HCT116 (cell line): ENCODE measurements at regions not wholly inside any gene's neighbourhood (a gene's known extent, or its start where the extent isn't known, plus 50 kb on each side); places are given as distances from the start of the nearest gene placed in this dataset.

Source experiments
- ATAC-seq: fragments of 200-7000 bp; cut with Tn5 transposase; 2 replicates; pipeline ENCODE4 v1.9.1; 2020; ENCODE audit warnings: mild to moderate bottlenecking, moderate library complexity
- BruUV-seq: library from RNA; stranded (reverse); fragments of 400-500 nt; replicated peaks from 2 replicates; lab custom pipeline; 2021; lab: Mats Ljungman, UMichigan
- CTCF ChIA-PET: fragments of 300-600 bp; sonication (Branson Sonifier 250); formaldehyde crosslinking; loops from one replicate; lab custom pipeline; 2021; ENCODE audit warnings: antibody characterized with exemption; lab: Charles Lee
- POLR2A ChIA-PET: fragments of 300-600, 350-600 bp; sonication (Branson Sonifier 250); formaldehyde crosslinking; loops from one replicate; lab custom pipeline; 2021; ENCODE audit warnings: antibody characterized with exemption; lab: Charles Lee
- RAD21 ChIA-PET, 2 experiments: fragments of 300-600 bp; sonication (Branson Sonifier 250); formaldehyde crosslinking; loops; one replicate each; lab custom pipeline; 2023; ENCODE audit warnings: low total read pairs in 2 of 2; ENCODE audit not compliant: uncharacterized antibody in 2 of 2, unreplicated experiment in 2 of 2, low non-redundant PET in 1 of 2; lab: Charles Lee
- DNase-seq: peaks from one replicate; pipeline ENCODE4 v3.0.0-alpha.2; 2010; ENCODE audit warnings: low read depth, low spot score
- H2AFZ ChIP-seq: fragments of 200-600 bp; shearing (Covaris generic), sonication (generic); 2 replicates; pipeline ENCODE4 v1.6.1; 2017; ENCODE audit warnings: low read depth, mixed run types, mixed read lengths, antibody characterized with exemption, low read length; ENCODE audit not compliant: poor library complexity, severe bottlenecking
- H3K27ac ChIP-seq: 2 replicates; pipeline ENCODE4 v1.5.1; 2012; ENCODE audit warnings: low read depth, low read length
- H3K27me3 ChIP-seq: fragments of 200-600 bp; sonication (generic); 2 replicates; pipeline ENCODE4 v1.6.1; 2016; ENCODE audit warnings: mixed run types, low read length, mixed read lengths; ENCODE audit not compliant: insufficient read depth
- H3K36me3 ChIP-seq, 2 experiments: fragments of 200-500 bp in 1 of 2; fragments of 200-600 bp in 1 of 2; sonication (Bioruptor generic) in 1 of 2; sonication (generic) in 1 of 2; 2 replicates each; pipeline versions ENCODE4 v1.5.1 to v1.6.1; 2014 to 2016; ENCODE audit warnings: low read length in 2 of 2, inconsistent platforms in 1 of 2, mixed read lengths in 1 of 2, mixed run types in 1 of 2; ENCODE audit not compliant: insufficient read depth in 2 of 2, control insufficient read depth in 1 of 2
- H3K4me1 ChIP-seq, 2 experiments: fragments of 200-600 bp in 1 of 2; sonication (generic) in 1 of 2; 2 replicates each; pipeline versions ENCODE4 v1.5.1 to v1.6.1; 2012 to 2017; ENCODE audit warnings: low read length in 2 of 2, inconsistent platforms in 1 of 2, mild to moderate bottlenecking in 1 of 2, mixed read lengths in 1 of 2, mixed run types in 1 of 2, moderate library complexity in 1 of 2; ENCODE audit not compliant: insufficient read depth in 2 of 2, control insufficient read depth in 1 of 2
- H3K4me2 ChIP-seq: fragments of 200-600 bp; sonication (generic); 2 replicates; pipeline ENCODE4 v1.6.1; 2017; ENCODE audit warnings: mixed run types, low read length, mixed read lengths
- H3K4me3 ChIP-seq, 2 experiments: fragments of 200-600 bp in 1 of 2; sonication (generic) in 1 of 2; replicated peaks in 1 of 2; 2 replicates each; pipeline ENCODE4 v1.5.1; 2011 to 2016; ENCODE audit warnings: low read length in 2 of 2, control low read depth in 1 of 2, low read depth in 1 of 2, mild to moderate bottlenecking in 1 of 2, mixed read lengths in 1 of 2, mixed run types in 1 of 2
- H3K79me2 ChIP-seq: fragments of 200-600 bp; sonication (generic); 2 replicates; pipeline ENCODE4 v1.6.1; 2017; ENCODE audit warnings: mild to moderate bottlenecking, mixed run types, low read length, moderate library complexity, mixed read lengths; ENCODE audit not compliant: insufficient read depth
- H3K9ac ChIP-seq: fragments of 200-600 bp; sonication (generic); 2 replicates; pipeline ENCODE4 v1.6.1; 2016; ENCODE audit warnings: low read length, mixed read lengths
- H3K9me2 ChIP-seq: fragments of 200-600 bp; sonication (generic), shearing (Covaris generic); 2 replicates; pipeline ENCODE4 v1.6.1; 2017; ENCODE audit warnings: mixed run types, mild to moderate bottlenecking, moderate library complexity; ENCODE audit not compliant: insufficient read depth
- H3K9me3 ChIP-seq, 2 experiments: fragments of 200-500 bp in 1 of 2; fragments of 200-600 bp in 1 of 2; sonication (Bioruptor generic) in 1 of 2; sonication (generic) in 1 of 2; 2 replicates each; pipeline ENCODE4 v1.6.1; 2014 to 2017; ENCODE audit warnings: low read length in 2 of 2, mixed read lengths in 2 of 2, inconsistent platforms in 1 of 2, low read depth in 1 of 2, mild to moderate bottlenecking in 1 of 2, mixed run types in 1 of 2, moderate library complexity in 1 of 2; ENCODE audit not compliant: control insufficient read depth in 1 of 2, insufficient read depth in 1 of 2
- H4K20me1 ChIP-seq: fragments of 200-600 bp; sonication (generic), shearing (Covaris generic); 2 replicates; pipeline ENCODE4 v1.6.1; 2017; ENCODE audit warnings: mixed run types, mild to moderate bottlenecking, moderate library complexity; ENCODE audit not compliant: insufficient read depth
- CBX3 ChIP-seq: IDR thresholded peaks from 2 replicates; pipeline ENCODE4 v1.6.1; 2012; ENCODE audit warnings: low read depth
- CTCF ChIP-seq, 3 experiments: fragments of 200-600 bp in 1 of 3; sonication (generic) in 1 of 3; IDR thresholded peaks in 2 of 3; conservative IDR thresholded peaks in 1 of 3; 2 replicates each; pipeline ENCODE4 v1.5.1; 2012 to 2017; ENCODE audit warnings: low read depth in 2 of 3, low read length in 2 of 3, antibody characterized with exemption in 1 of 3, borderline replicate concordance in 1 of 3, control low read depth in 1 of 3, mild to moderate bottlenecking in 1 of 3, mixed read lengths in 1 of 3, mixed run types in 1 of 3, moderate library complexity in 1 of 3; ENCODE audit not compliant: insufficient read depth in 1 of 3
- ELF1 ChIP-seq: IDR thresholded peaks from 2 replicates; pipeline ENCODE4 v1.6.1; 2012; ENCODE audit warnings: low read depth, borderline replicate concordance
- EZH2phosphoT487 ChIP-seq: fragments of 200-600 bp; IDR thresholded peaks from 2 replicates; pipeline ENCODE4 v1.6.1; 2018; ENCODE audit warnings: antibody characterized with exemption, borderline replicate concordance
- FOSL1 ChIP-seq: IDR thresholded peaks from 2 replicates; pipeline ENCODE4 v1.6.1; 2012; ENCODE audit warnings: low read depth
- JUND ChIP-seq: IDR thresholded peaks from 2 replicates; pipeline ENCODE4 v1.6.1; 2012
- MAX ChIP-seq: IDR thresholded peaks from 2 replicates; pipeline ENCODE4 v1.6.1; 2012
- POLR2A ChIP-seq: IDR thresholded peaks from 2 replicates; pipeline ENCODE4 v1.7.0; 2011; ENCODE audit warnings: borderline replicate concordance; ENCODE audit not compliant: insufficient read depth, insufficient read length; ENCODE audit errors: extremely low read depth
- POLR2AphosphoS5 ChIP-seq: IDR thresholded peaks from 2 replicates; pipeline ENCODE4 v1.6.1; 2011; ENCODE audit warnings: mild to moderate bottlenecking, low read depth, low read length, moderate library complexity
- RAD21 ChIP-seq: IDR thresholded peaks from 2 replicates; pipeline ENCODE4 v1.6.1; 2012; ENCODE audit warnings: low read depth, mild to moderate bottlenecking
- YY1 ChIP-seq: IDR thresholded peaks from 2 replicates; pipeline ENCODE4 v1.6.1; 2011; ENCODE audit warnings: low read length, low read depth, moderate library complexity, mild to moderate bottlenecking; ENCODE audit not compliant: insufficient replicate concordance; ENCODE audit errors: extremely low read depth
- ZBTB33 ChIP-seq: IDR thresholded peaks from 2 replicates; pipeline ENCODE4 v1.6.1; 2011; ENCODE audit warnings: mild to moderate bottlenecking, low read length, moderate library complexity; ENCODE audit not compliant: insufficient replicate concordance; ENCODE audit errors: extremely low read depth
- ZFX ChIP-seq: fragments of 450-650 bp; IDR thresholded peaks from 2 replicates; pipeline ENCODE4 v1.6.1; 2017
- ZNF274 ChIP-seq: fragments of 200-500 bp; sonication (Bioruptor generic); IDR thresholded peaks from 2 replicates; pipeline ENCODE4 v1.6.1; 2014; ENCODE audit warnings: mild to moderate bottlenecking, low read depth, low read length, inconsistent platforms
- intact Hi-C: fragments of 100-400 bp; cut with micrococcal nuclease; formaldehyde crosslinking; loops from 2 replicates; pipeline ENCODE4 v1.10.0; 2022

GRCh38 chr4:149135062-149135461 is 680.6 kb downstream of the IQCM start:
- no TSS peak for BruUV-seq

More at GRCh38 chr4:149135062-149135461, 680.6 kb downstream of the IQCM start:
- no peak for DNase-seq
- H3K27ac ChIP-seq: no peak overlapping the region
- H3K79me2 ChIP-seq: no peaks in the 10 kb centered on the region
- intact Hi-C loops: no loop called here
- no peaks in the 10 kb centered on the region for H3K36me3 ChIP-seq
- POLR2A ChIA-PET: no interaction called here
- H3K9me3 ChIP-seq: no peaks in the 10 kb centered on the region
- no peak overlapping the region for H3K4me3 ChIP-seq
- H2AFZ ChIP-seq: no peak overlapping the region
- H3K9me2 ChIP-seq: no peaks in the 10 kb centered on the region
- ATAC-seq: no peak
- RAD21 ChIA-PET: no interaction called here
- no peak overlapping the region for H3K4me2 ChIP-seq
- H3K9ac ChIP-seq: no peak overlapping the region
- TF ChIP-seq JUND: no peak
- TF ChIP-seq FOSL1: no peak
- no peak for TF ChIP-seq MAX
- TF ChIP-seq CBX3: no peak
- no peak for TF ChIP-seq ZNF274
- no peak for TF ChIP-seq ZFX
- TF ChIP-seq EZH2phosphoT487: no peak
- no peak for TF ChIP-seq RAD21
- no peak for TF ChIP-seq CTCF (IDR thresholded peaks at IDR 0.05 in 2 of 3, conservative IDR thresholded peaks at IDR 0.05 in 1 of 3; ENCODE audit: borderline replicate concordance in 1 of 3, insufficient read depth in 1 of 3, low read depth in 2 of 3, low read length in 2 of 3)
- no peak for TF ChIP-seq POLR2AphosphoS5
- TF ChIP-seq ZBTB33: no peak
- no peak for TF ChIP-seq YY1
- TF ChIP-seq ELF1: no peak
- no peak for TF ChIP-seq POLR2A
- H3K4me1 ChIP-seq: no peaks in the 10 kb centered on the region
- H4K20me1 ChIP-seq: no peaks in the 10 kb centered on the region
- no peaks in the 10 kb centered on the region for H3K27me3 ChIP-seq
- CTCF ChIA-PET: no interaction called here
